Activated gamma-delta T cell treated with Interleukin-2 at 50 U/mL for 16 hours (primary cell): ENCODE measurements at regions not wholly inside any gene's neighbourhood (a gene's known extent, or its start where the extent isn't known, plus 50 kb on each side); places are given as distances from the start of the nearest gene placed in this dataset.

Source experiments
- DNase-seq: peaks from one replicate; pipeline ENCODE4 v3.0.0-alpha.2; 2020

- no peak for DNase-seq
These were observed 1191.0 kb upstream of the TMEM132C start for GRCh38 chr12:127075981-127076380.

GRCh38 chr12:127077262-127078045 lies 1189.5 kb upstream of the TMEM132C start:
- no peak for DNase-seq

- no peak for DNase-seq
These were observed 1188.2 kb upstream of the TMEM132C start for GRCh38 chr12:127078577-127079350.

- no peak for DNase-seq
These were observed 1187.3 kb upstream of the TMEM132C start for GRCh38 chr12:127079636-127080035.

GRCh38 chr12:127081058-127081457 lies 1185.9 kb upstream of the TMEM132C start:
- DNase-seq, result no peak

GRCh38 chr12:127083008-127083949 lies 1183.7 kb upstream of the TMEM132C start:
- no peak for DNase-seq

GRCh38 chr12:127101076-127101475 lies 1165.9 kb upstream of the TMEM132C start:
- DNase-seq, result no peak

GRCh38 chr12:127106041-127106440 lies 1160.9 kb upstream of the TMEM132C start:
- no peak for DNase-seq

- DNase-seq, result no peak
These were observed 1160.3 kb upstream of the TMEM132C start for GRCh38 chr12:127106697-127107096.

- no peak for DNase-seq
These were observed 1159.2 kb upstream of the TMEM132C start for GRCh38 chr12:127107744-127108143.

- DNase-seq, result peak; percentile 20
These were observed 1158.4 kb upstream of the TMEM132C start for GRCh38 chr12:127108360-127109215.

- DNase-seq, result no peak
These were observed 1153.0 kb upstream of the TMEM132C start for GRCh38 chr12:127113945-127114344.

GRCh38 chr12:127115468-127116035 lies 1151.4 kb upstream of the TMEM132C start:
- no peak for DNase-seq

GRCh38 chr12:127118251-127118650 lies 1148.7 kb upstream of the TMEM132C start:
- DNase-seq, result no peak

GRCh38 chr12:127119600-127120140 lies 1147.3 kb upstream of the TMEM132C start:
- no peak for DNase-seq

- DNase-seq, result no peak
These were observed 1146.1 kb upstream of the TMEM132C start for GRCh38 chr12:127120851-127121250.

GRCh38 chr12:127121494-127122084 lies 1145.4 kb upstream of the TMEM132C start:
- no peak for DNase-seq

- DNase-seq, result no peak
These were observed 1141.2 kb upstream of the TMEM132C start for GRCh38 chr12:127125607-127126259.

- no peak for DNase-seq
These were observed 1140.7 kb upstream of the TMEM132C start for GRCh38 chr12:127126260-127126628.

GRCh38 chr12:127127897-127128296 lies 1139.1 kb upstream of the TMEM132C start:
- DNase-seq, result no peak
